ENCODE measurements at regions not wholly inside any gene's neighbourhood (a gene's known extent, or its start where the extent isn't known, plus 50 kb on each side); places are given as distances from the start of the nearest gene placed in this dataset.

- Histone ChIP-seq H3K4me2 (no peak overlapping the region), H3K9ac (no peak overlapping the region), H3K9me3 (replicated peaks in 1 of 11) (no peaks in the 10 kb centered on the region), H3K4me3 (no peak overlapping the region), H3K4me1 (no peaks in the 10 kb centered on the region), H3K27ac (no peak overlapping the region), H4K20me1 (no peaks in the 10 kb centered on the region), H3K36me3 (no peaks in the 10 kb centered on the region), H3K27me3 (no peaks in the 10 kb centered on the region)
- TF ChIP-seq Cebpa-rat (IDR thresholded peaks at IDR 0.05): no peak
Observed at GRCh38 chr6:65903992-65904391, 197.0 kb upstream of the EYS start.

GRCh38 chr6:65900928-65901327 lies 193.9 kb upstream of the EYS start:
- Histone ChIP-seq H3K4me3 (no peak overlapping the region), H3K4me1 (no peaks in the 10 kb centered on the region)

GRCh38 chr6:65896140-65896539 lies 189.1 kb upstream of the EYS start:
- no peak overlapping the region for H3K9ac ChIP-seq
- H3K4me2 ChIP-seq: no peak overlapping the region
- H3K27me3 ChIP-seq: no peaks in the 10 kb centered on the region
- no peak overlapping the region for H3K27ac ChIP-seq
- H3K9me3 ChIP-seq (replicated peaks in 1 of 11): peaks cover 6 to 18% (median 14%) of the 10 kb centered on the region in 11 experiments; a peak in 15 of 22 replicates
- no peaks in the 10 kb centered on the region for H3K36me3 ChIP-seq
- no peaks in the 10 kb centered on the region for H4K20me1 ChIP-seq
- no peak overlapping the region for H3K4me3 ChIP-seq
- H3K4me1 ChIP-seq: no peaks in the 10 kb centered on the region
- TF ChIP-seq Cebpa-rat (IDR thresholded peaks at IDR 0.05): no peak

More at GRCh38 chr6:65900928-65901327, 193.9 kb upstream of the EYS start:
- H3K27me3 ChIP-seq: no peaks in the 10 kb centered on the region
- peaks cover 0 to 8% (median 5%) of the 10 kb centered on the region in 11 experiments; a peak in 9 of 22 replicates for H3K9me3 ChIP-seq (replicated peaks in 1 of 11)
- H3K4me2 ChIP-seq: no peak overlapping the region
- H3K9ac ChIP-seq: no peak overlapping the region
- no peak for TF ChIP-seq Cebpa-rat (IDR thresholded peaks at IDR 0.05)
- no peaks in the 10 kb centered on the region for H4K20me1 ChIP-seq
- no peak overlapping the region for H3K27ac ChIP-seq
- no peaks in the 10 kb centered on the region for H3K36me3 ChIP-seq

GRCh38 chr6:65876668-65877067 lies 169.6 kb upstream of the EYS start:
- H3K9ac ChIP-seq: no peak overlapping the region
- TF ChIP-seq Cebpa-rat (IDR thresholded peaks at IDR 0.05): no peak
- no peak overlapping the region for H3K27ac ChIP-seq
- no peaks in the 10 kb centered on the region for H3K4me1 ChIP-seq
- H3K36me3 ChIP-seq: no peaks in the 10 kb centered on the region
- no peaks in the 10 kb centered on the region for H3K27me3 ChIP-seq
- H3K9me3 ChIP-seq (replicated peaks in 1 of 11): no peaks in the 10 kb centered on the region
- no peak overlapping the region for H3K4me2 ChIP-seq
- no peak overlapping the region for H3K4me3 ChIP-seq
- H4K20me1 ChIP-seq: no peaks in the 10 kb centered on the region

GRCh38 chr6:65852369-65852852 lies 145.4 kb upstream of the EYS start:
- no peak overlapping the region for H3K9ac ChIP-seq
- H3K27ac ChIP-seq: no peak overlapping the region
- H3K4me1 ChIP-seq: no peaks in the 10 kb centered on the region
- no peak overlapping the region for H3K4me2 ChIP-seq
- no peaks in the 10 kb centered on the region for H3K36me3 ChIP-seq
- H3K4me3 ChIP-seq: no peak overlapping the region
- peaks cover 6 to 10% (median 7%) of the 10 kb centered on the region in 11 experiments; a peak in 20 of 22 replicates for H3K9me3 ChIP-seq (replicated peaks in 1 of 11)
- no peaks in the 10 kb centered on the region for H3K27me3 ChIP-seq
- no peak for TF ChIP-seq Cebpa-rat (IDR thresholded peaks at IDR 0.05)
- H4K20me1 ChIP-seq: no peaks in the 10 kb centered on the region

- Histone ChIP-seq H3K4me2 (no peak overlapping the region), H3K4me1 (no peaks in the 10 kb centered on the region), H3K9me3 (replicated peaks in 1 of 11) (no peaks in the 10 kb centered on the region), H3K27me3 (no peaks in the 10 kb centered on the region), H3K9ac (no peak overlapping the region), H4K20me1 (no peaks in the 10 kb centered on the region), H3K27ac (no peak overlapping the region), H3K4me3 (no peak overlapping the region), H3K36me3 (no peaks in the 10 kb centered on the region)
- TF ChIP-seq Cebpa-rat (IDR thresholded peaks at IDR 0.05): no peak
Observed at GRCh38 chr6:65830151-65830550, 123.1 kb upstream of the EYS start.

GRCh38 chr6:65819152-65819551 lies 112.1 kb upstream of the EYS start:
- Histone ChIP-seq H3K4me1 (no peaks in the 10 kb centered on the region), H3K27ac (no peak overlapping the region), H3K4me2 (no peak overlapping the region), H4K20me1 (no peaks in the 10 kb centered on the region), H3K36me3 (no peaks in the 10 kb centered on the region), H3K4me3 (no peak overlapping the region), H3K27me3 (no peaks in the 10 kb centered on the region), H3K9ac (no peak overlapping the region), H3K9me3 (replicated peaks in 1 of 11) (no peaks in the 10 kb centered on the region; a peak in 1 of 22 replicates)
- TF ChIP-seq Cebpa-rat (IDR thresholded peaks at IDR 0.05): no peak

- Histone ChIP-seq H3K4me2 (no peak overlapping the region), H3K9ac (no peak overlapping the region), H3K4me3 (no peak overlapping the region), H4K20me1 (no peaks in the 10 kb centered on the region), H3K36me3 (no peaks in the 10 kb centered on the region), H3K27me3 (no peaks in the 10 kb centered on the region), H3K9me3 (replicated peaks in 1 of 11) (no peaks in the 10 kb centered on the region; a peak in 1 of 22 replicates), H3K4me1 (no peaks in the 10 kb centered on the region), H3K27ac (no peak overlapping the region)
- no peak for TF ChIP-seq Cebpa-rat (IDR thresholded peaks at IDR 0.05)
Observed at GRCh38 chr6:65818576-65818975, 111.5 kb upstream of the EYS start.

GRCh38 chr6:65816991-65817390 lies 110.0 kb upstream of the EYS start:
- H3K36me3 ChIP-seq: no peaks in the 10 kb centered on the region
- H3K27me3 ChIP-seq: no peaks in the 10 kb centered on the region
- no peak for TF ChIP-seq Cebpa-rat (IDR thresholded peaks at IDR 0.05)
- no peak overlapping the region for H3K9ac ChIP-seq
- H3K9me3 ChIP-seq (replicated peaks in 1 of 11): no peaks in the 10 kb centered on the region; a peak in 1 of 22 replicates
- no peaks in the 10 kb centered on the region for H3K4me1 ChIP-seq
- no peaks in the 10 kb centered on the region for H4K20me1 ChIP-seq
- no peak overlapping the region for H3K4me3 ChIP-seq
- H3K27ac ChIP-seq: no peak overlapping the region
- H3K4me2 ChIP-seq: no peak overlapping the region

- Histone ChIP-seq H3K4me1 (no peaks in the 10 kb centered on the region), H3K4me2 (no peak overlapping the region), H3K36me3 (no peaks in the 10 kb centered on the region), H4K20me1 (no peaks in the 10 kb centered on the region), H3K9ac (no peak overlapping the region), H3K4me3 (no peak overlapping the region), H3K27me3 (no peaks in the 10 kb centered on the region), H3K27ac (no peak overlapping the region), H3K9me3 (replicated peaks in 1 of 11) (no peaks in the 10 kb centered on the region)
- TF ChIP-seq Cebpa-rat (IDR thresholded peaks at IDR 0.05): no peak
Observed at GRCh38 chr6:65814071-65814470, 107.0 kb upstream of the EYS start.
